NT2/D1 (cell line): ENCODE measurements at regions not wholly inside any gene's neighbourhood (a gene's known extent, or its start where the extent isn't known, plus 50 kb on each side); places are given as distances from the start of the nearest gene placed in this dataset.

Experiments
- DNase-seq: peaks from one replicate; pipeline ENCODE4 v3.0.0-alpha.2; 2011; ENCODE audit warnings: low read depth, low spot score
- H3K27me3 ChIP-seq: 2 replicates; pipeline ENCODE4 v1.6.0; 2011; ENCODE audit warnings: mild to moderate bottlenecking; ENCODE audit not compliant: insufficient read length, insufficient read depth
- H3K36me3 ChIP-seq: 2 replicates; pipeline ENCODE4 v1.6.1; 2011; ENCODE audit warnings: mild to moderate bottlenecking, low read length, mixed read lengths; ENCODE audit not compliant: insufficient read depth, insufficient read length
- H3K4me1 ChIP-seq: 2 replicates; pipeline ENCODE4 v1.5.1; 2011; ENCODE audit not compliant: insufficient read depth, insufficient read length
- H3K4me3 ChIP-seq: 2 replicates; pipeline ENCODE4 v1.5.1; 2011; ENCODE audit warnings: low read depth; ENCODE audit not compliant: insufficient read length
- H3K9ac ChIP-seq: 2 replicates; pipeline ENCODE4 v1.6.0; 2011; ENCODE audit warnings: low read depth; ENCODE audit not compliant: insufficient read length
- H3K9me3 ChIP-seq: 2 replicates; pipeline ENCODE4 v1.5.1; 2011; ENCODE audit warnings: mild to moderate bottlenecking, low read length; ENCODE audit not compliant: insufficient read depth
- SUZ12 ChIP-seq: IDR thresholded peaks from 2 replicates; pipeline ENCODE4 v1.6.1; 2011; ENCODE audit not compliant: insufficient read length, insufficient read depth; ENCODE audit errors: extremely low read depth
- YY1 ChIP-seq: IDR thresholded peaks from 2 replicates; pipeline ENCODE4 v1.6.1; 2011; ENCODE audit not compliant: insufficient read length, insufficient read depth
- ZNF274 ChIP-seq: IDR thresholded peaks from 2 replicates; pipeline ENCODE4 v1.6.1; 2011; ENCODE audit warnings: mild to moderate bottlenecking, low read depth, low read length

DNA sequence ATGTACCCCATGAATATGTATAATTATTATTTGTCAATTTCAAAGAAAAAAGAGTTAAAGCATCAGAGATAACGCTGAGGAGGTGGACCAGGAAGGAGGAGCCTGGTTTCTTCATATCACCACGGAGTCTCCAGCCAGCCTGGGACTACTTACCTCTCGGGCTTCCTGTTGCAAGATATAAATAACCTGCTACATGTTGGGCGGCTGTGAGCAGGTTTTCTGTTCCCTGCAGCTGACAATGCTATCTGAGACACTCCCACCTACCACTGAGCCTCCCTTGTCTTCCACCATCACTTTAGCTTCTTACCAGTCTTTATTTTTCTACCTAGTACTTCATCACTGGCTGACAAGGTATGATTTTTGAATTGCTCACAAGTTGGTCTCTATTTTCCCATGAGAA lies 102.7 kb upstream of the CPEB4 start:
- Histone ChIP-seq H3K9me3 (no peaks in the 10 kb centered on the region), H3K4me3 (no peak overlapping the region), H3K4me1 (peaks cover 5% of the 10 kb centered on the region), H3K36me3 (no peaks in the 10 kb centered on the region), H3K27me3 (no peaks in the 10 kb centered on the region), H3K9ac (no peak overlapping the region)
- no peak for TF ChIP-seq YY1
- no peak for TF ChIP-seq SUZ12
- no peak for TF ChIP-seq ZNF274
- DNase-seq = no peak

DNA sequence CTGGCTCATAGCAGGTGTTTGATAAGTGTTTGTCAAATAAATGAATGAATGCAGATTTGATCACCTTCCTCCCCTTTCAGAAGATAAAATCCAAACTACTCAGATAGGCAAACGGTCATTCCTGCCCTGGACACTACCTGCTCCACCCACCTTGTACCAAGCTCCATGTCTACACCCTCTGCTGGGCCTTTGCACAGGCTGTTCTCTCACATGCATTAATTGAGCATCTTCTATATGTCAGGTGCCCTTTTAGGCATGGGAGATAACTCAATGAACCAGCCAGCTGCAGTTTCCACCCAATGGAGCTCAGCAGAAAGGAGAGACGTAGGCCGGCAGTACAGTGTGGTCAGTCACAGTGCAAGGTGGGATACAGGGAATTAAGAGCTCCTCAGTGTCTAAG lies 102.3 kb upstream of the CPEB4 start:
- Histone ChIP-seq H3K9ac (no peak overlapping the region), H3K4me1 (peaks cover 5% of the 10 kb centered on the region), H3K4me3 (no peak overlapping the region), H3K9me3 (no peaks in the 10 kb centered on the region), H3K27me3 (no peaks in the 10 kb centered on the region), H3K36me3 (no peaks in the 10 kb centered on the region)
- DNase-seq = no peak
- no peak for TF ChIP-seq ZNF274
- TF ChIP-seq YY1 = no peak
- no peak for TF ChIP-seq SUZ12

DNA sequence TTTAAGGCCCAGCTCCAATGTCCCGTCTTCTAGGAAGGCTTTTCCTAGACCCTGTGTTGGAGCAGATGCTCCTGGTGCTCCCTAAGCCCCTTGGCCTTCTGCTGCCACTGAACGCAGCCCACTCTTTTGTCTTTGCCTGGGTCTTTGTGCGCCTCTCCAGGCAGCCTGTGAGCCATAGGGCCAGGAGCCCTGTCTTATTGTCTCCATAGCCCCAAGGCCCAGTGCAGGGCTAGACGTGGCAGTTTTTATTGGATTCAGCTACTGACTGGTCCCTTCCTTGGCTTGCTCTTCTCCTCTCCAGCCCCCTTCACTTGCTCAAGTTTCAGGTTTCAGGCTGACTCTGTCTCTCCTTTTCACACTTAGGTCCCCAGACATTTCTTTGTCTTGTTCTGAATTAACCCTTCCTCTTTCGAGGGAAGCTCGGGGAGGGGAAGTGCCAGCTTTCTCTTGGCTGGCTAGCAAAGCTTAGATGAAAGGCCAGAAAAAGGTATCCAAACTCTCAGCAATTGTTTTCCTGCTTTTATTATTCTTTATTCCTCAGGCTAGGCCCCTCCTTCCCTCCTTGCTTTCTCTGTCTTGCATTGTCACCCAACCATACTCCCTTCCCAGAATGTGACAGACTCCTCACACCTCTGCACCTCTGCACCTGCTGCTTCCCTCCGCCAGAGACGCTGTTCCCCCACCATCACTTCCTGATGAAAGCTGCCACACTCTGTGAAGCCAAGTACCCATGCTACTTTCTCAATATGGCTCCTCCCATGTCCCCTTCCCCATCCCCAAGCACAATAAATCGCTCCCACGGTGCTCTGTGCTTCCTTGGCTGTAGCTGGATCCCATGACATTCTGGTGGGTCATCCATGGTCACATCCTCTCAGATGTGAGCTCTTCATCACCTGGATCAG lies 101.6 kb upstream of the CPEB4 start:
- H3K27me3 ChIP-seq = no peaks in the 10 kb centered on the region
- TF ChIP-seq SUZ12 (no peak), ZNF274 (no peak), YY1 (no peak)
- H3K9me3 ChIP-seq = no peaks in the 10 kb centered on the region
- DNase-seq = no peak
- H3K9ac ChIP-seq = no peak overlapping the region
- no peak overlapping the region for H3K4me3 ChIP-seq
- no peaks in the 10 kb centered on the region for H3K36me3 ChIP-seq
- peaks cover 5% of the 10 kb centered on the region for H3K4me1 ChIP-seq

DNA sequence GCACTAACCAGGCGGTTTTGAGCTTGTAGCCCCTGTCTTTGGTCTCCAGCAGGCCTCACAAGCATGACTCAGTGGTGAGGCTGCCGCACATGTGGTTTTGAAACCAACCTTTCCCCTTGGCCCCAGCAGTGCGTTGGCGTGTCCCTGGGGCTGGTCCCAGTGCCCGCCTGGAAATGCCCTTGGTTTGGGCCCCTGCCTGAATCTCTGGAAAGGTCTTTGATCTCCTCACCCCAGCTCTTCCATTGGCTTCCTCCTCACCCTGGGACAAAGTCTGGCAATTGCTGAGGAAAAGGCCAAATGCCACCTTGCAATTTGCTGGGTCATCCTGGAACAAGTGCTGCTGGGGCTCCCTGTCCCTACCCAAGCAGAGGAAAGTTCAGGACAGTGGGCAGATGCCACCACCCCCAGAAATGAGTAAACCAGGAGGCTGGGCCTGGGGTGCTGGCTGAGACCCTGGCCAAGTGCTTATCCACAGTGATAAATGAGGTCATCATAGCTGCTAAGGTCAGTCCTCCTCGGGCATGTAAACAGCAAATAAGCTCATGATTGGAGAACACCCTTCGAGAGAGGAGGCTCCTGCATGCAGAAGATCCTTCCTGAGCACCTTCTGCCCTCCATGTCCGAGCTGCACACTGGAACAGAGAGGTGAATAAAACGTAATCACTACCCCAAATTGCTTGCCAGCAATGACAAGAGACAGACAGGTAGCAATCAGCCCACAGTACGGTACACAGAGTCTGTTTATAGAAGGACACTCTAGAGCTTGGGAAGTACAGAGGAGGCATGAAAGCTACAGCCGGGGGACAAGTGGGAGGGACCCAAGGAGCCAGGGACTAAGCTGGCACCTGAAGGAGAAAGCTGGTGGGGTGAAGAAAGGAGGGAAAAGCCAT lies 98.9 kb upstream of the CPEB4 start:
- no peaks in the 10 kb centered on the region for H3K36me3 ChIP-seq
- DNase-seq = no peak
- no peak overlapping the region for H3K9ac ChIP-seq
- H3K27me3 ChIP-seq = no peaks in the 10 kb centered on the region
- peaks cover 5% of the 10 kb centered on the region for H3K4me1 ChIP-seq
- H3K4me3 ChIP-seq = no peak overlapping the region
- H3K9me3 ChIP-seq = no peaks in the 10 kb centered on the region
- TF ChIP-seq SUZ12 (no peak), YY1 (no peak), ZNF274 (no peak)

DNA sequence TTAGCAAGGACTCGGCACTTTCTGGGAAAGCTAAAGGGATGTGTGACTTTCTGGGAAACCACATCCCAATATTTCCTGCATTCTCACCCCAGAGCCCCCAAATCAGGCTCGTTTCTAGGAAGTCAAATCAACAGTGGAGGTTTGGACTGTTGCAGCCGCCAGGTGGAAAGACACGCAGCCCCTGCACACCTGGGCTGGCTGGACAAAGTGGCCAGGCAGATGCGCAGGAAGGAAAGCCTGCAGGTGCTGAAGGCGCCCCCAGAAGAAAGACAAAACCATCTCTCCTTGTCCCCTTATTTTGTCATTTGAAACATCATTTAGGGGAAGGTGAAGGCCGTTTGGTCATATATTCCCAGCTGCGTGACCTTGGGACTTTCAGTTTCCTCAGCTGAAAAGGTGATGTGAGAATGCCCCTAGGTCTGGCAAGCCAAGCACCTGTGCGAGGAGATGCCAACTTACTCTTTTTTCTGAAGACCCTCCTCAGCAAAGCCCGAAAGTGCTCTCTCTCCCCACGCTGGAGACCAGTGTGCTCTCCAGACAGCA lies 97.9 kb upstream of the CPEB4 start:
- Histone ChIP-seq H3K9ac (no peak overlapping the region), H3K9me3 (no peaks in the 10 kb centered on the region), H3K36me3 (no peaks in the 10 kb centered on the region), H3K4me1 (peaks cover 5% of the 10 kb centered on the region), H3K4me3 (no peak overlapping the region), H3K27me3 (no peaks in the 10 kb centered on the region)
- DNase-seq = no peak
- no peak for TF ChIP-seq YY1
- no peak for TF ChIP-seq ZNF274
- TF ChIP-seq SUZ12 = no peak

DNA sequence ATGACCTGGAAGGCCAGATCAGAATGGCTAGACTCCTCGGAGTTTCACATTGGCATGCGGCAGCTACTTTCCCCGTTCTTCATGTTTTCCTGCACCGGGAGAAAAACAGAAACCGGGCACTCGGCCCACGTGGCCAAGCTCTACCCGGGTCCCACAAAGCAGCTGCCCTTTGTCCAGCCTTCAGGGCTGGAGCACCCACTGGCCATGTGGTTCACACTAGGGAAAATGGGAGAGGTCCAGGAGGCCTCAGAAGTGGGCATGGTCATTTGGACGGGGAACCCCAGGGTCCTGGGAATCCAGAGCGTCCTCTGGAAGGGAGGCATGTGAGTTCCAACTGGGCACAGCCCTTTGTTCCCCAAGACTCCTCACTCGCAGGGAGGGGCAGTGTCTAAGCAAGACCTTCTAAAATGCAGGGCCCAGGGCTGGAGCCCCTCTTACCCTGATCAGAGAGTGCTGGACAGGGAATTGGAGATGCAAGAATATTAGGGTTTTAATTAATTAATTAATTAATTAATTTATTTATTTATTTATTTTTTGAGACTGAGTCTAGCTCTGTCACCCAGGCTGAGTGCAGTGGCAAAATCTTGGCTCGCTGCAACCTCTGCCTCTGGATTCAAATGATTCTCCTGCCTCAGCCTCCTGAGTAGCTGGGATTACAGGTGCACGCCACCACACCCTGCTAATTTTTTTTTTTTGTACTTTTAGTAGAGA lies 97.2 kb upstream of the CPEB4 start:
- TF ChIP-seq YY1 = no peak
- no peak for TF ChIP-seq SUZ12
- TF ChIP-seq ZNF274 = no peak
- Histone ChIP-seq H3K4me3 (no peak overlapping the region), H3K9ac (no peak overlapping the region), H3K4me1 (peaks cover 5% of the 10 kb centered on the region), H3K36me3 (no peaks in the 10 kb centered on the region), H3K9me3 (no peaks in the 10 kb centered on the region), H3K27me3 (no peaks in the 10 kb centered on the region)
- DNase-seq = no peak
